IPS-15b (cell line): ENCODE measurements at regions not wholly inside any gene's neighbourhood (a gene's known extent, or its start where the extent isn't known, plus 50 kb on each side); places are given as distances from the start of the nearest gene placed in this dataset.
"Not testable (repeated sequence)": the region's sequence is repeated elsewhere in the genome, so short reads cannot be mapped to it uniquely, and the experiment has no call there.

ENCODE experiments used
- H3K27me3 ChIP-seq: one replicate; pipeline ENCODE4 v1.6.1; 2013; ENCODE audit warnings: low read length; ENCODE audit not compliant: control insufficient read depth, insufficient read depth
- H3K36me3 ChIP-seq: one replicate; pipeline ENCODE4 v1.6.1; 2013; ENCODE audit warnings: low read length; ENCODE audit not compliant: control insufficient read depth, insufficient read depth
- H3K4me1 ChIP-seq: one replicate; pipeline ENCODE4 v1.6.1; 2013; ENCODE audit warnings: mild to moderate bottlenecking, low read length; ENCODE audit not compliant: control insufficient read depth, insufficient read depth
- H3K4me3 ChIP-seq: one replicate; pipeline ENCODE4 v1.5.1; 2013; ENCODE audit warnings: low read depth, low read length
- H3K9ac ChIP-seq: one replicate; pipeline ENCODE4 v1.6.1; 2013; ENCODE audit warnings: low read depth, mild to moderate bottlenecking, low read length
- H3K9me3 ChIP-seq: one replicate; pipeline ENCODE4 v1.6.1; 2013; ENCODE audit warnings: mild to moderate bottlenecking, low read length; ENCODE audit not compliant: control insufficient read depth, insufficient read depth

GRCh38 chr5:152456815-152457443 lies 51.9 kb upstream of the NMUR2 start:
- H3K4me1 ChIP-seq: no peaks in the 10 kb centered on the region
- H3K9me3 ChIP-seq: no peaks in the 10 kb centered on the region
- H3K36me3 ChIP-seq: no peaks in the 10 kb centered on the region
- H3K27me3 ChIP-seq: no peaks in the 10 kb centered on the region
- H3K4me3 ChIP-seq: no peak overlapping the region
- H3K9ac ChIP-seq: no peak overlapping the region

- Histone ChIP-seq H3K9ac (no peak overlapping the region), H3K27me3 (no peaks in the 10 kb centered on the region), H3K9me3 (no peaks in the 10 kb centered on the region), H3K4me1 (no peaks in the 10 kb centered on the region), H3K4me3 (no peak overlapping the region), H3K36me3 (no peaks in the 10 kb centered on the region)
Observed at GRCh38 chr5:152462021-152462721, 57.1 kb upstream of the NMUR2 start.

DNA sequence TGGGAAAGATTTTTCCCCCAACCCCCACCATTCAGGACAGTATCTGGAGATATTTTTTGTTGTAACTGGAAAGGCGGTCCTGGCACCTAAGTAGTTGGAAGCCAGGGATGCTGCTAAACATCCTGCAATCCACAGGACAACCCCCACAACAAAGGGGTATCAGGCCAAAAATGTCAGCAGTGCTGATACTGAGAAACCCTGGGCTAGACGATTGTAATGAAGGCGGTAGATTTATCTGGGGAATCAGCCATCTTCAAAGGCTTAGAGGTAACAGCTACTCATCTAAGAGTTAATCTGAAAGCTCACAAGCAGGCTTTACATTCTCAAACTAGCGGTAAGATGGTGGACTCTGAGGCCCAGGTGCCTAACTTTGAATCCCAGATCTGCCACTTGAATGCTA lies 59.0 kb upstream of the NMUR2 start:
- Histone ChIP-seq H3K36me3 (no peaks in the 10 kb centered on the region), H3K27me3 (no peaks in the 10 kb centered on the region), H3K4me3 (no peak overlapping the region), H3K4me1 (no peaks in the 10 kb centered on the region), H3K9ac (no peak overlapping the region), H3K9me3 (no peaks in the 10 kb centered on the region)

- H3K4me1 ChIP-seq: no peaks in the 10 kb centered on the region
- no peaks in the 10 kb centered on the region for H3K36me3 ChIP-seq
- no peak overlapping the region for H3K9ac ChIP-seq
- no peaks in the 10 kb centered on the region for H3K27me3 ChIP-seq
- no peak overlapping the region for H3K4me3 ChIP-seq
- H3K9me3 ChIP-seq: no peaks in the 10 kb centered on the region
Observed at GRCh38 chr5:152465140-152465539, 60.1 kb upstream of the NMUR2 start.

- Histone ChIP-seq H3K9ac (no peak overlapping the region), H3K4me3 (no peak overlapping the region), H3K4me1 (peaks cover 3% of the 10 kb centered on the region)
Observed at GRCh38 chr5:152466085-152466745, 61.1 kb upstream of the NMUR2 start.

GRCh38 chr5:152470167-152470566 lies 65.1 kb upstream of the NMUR2 start:
- H3K4me1 ChIP-seq: peaks cover 3% of the 10 kb centered on the region
- H3K4me3 ChIP-seq: no peak overlapping the region
- H3K36me3 ChIP-seq: no peaks in the 10 kb centered on the region
- H3K9me3 ChIP-seq: no peaks in the 10 kb centered on the region
- no peaks in the 10 kb centered on the region for H3K27me3 ChIP-seq
- no peak overlapping the region for H3K9ac ChIP-seq

More at GRCh38 chr5:152466085-152466745, 61.1 kb upstream of the NMUR2 start:
- Histone ChIP-seq H3K27me3 (no peaks in the 10 kb centered on the region), H3K36me3 (no peaks in the 10 kb centered on the region), H3K9me3 (no peaks in the 10 kb centered on the region)

- Histone ChIP-seq H3K27me3 (no peaks in the 10 kb centered on the region), H3K9ac (no peak overlapping the region), H3K9me3 (no peaks in the 10 kb centered on the region), H3K36me3 (no peaks in the 10 kb centered on the region), H3K4me3 (no peak overlapping the region), H3K4me1 (peaks cover 3% of the 10 kb centered on the region)
Observed at GRCh38 chr5:152472083-152472482, 67.0 kb upstream of the NMUR2 start.

DNA sequence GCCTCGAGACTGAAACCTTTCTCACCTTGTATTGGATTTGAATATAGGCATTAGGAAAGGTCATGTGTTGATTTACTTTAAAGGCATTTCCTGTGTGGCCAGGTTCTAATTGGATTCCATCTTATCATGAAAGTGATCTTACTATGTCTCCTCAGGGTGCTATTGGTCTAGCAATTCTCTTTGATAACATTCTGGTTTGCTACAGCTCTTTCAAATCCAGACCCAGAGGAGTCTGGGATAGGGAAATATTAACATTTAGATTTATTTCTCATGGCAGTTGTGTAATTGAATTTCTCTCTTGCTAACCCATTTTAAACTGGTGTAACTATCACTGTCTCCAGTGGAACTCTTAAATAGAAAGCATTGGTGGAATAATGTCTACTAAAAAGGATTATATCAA lies 69.9 kb upstream of the NMUR2 start:
- Histone ChIP-seq H3K27me3 (no peaks in the 10 kb centered on the region), H3K9ac (no peak overlapping the region), H3K9me3 (no peaks in the 10 kb centered on the region), H3K4me3 (no peak overlapping the region), H3K4me1 (peaks cover 3% of the 10 kb centered on the region), H3K36me3 (no peaks in the 10 kb centered on the region)

DNA sequence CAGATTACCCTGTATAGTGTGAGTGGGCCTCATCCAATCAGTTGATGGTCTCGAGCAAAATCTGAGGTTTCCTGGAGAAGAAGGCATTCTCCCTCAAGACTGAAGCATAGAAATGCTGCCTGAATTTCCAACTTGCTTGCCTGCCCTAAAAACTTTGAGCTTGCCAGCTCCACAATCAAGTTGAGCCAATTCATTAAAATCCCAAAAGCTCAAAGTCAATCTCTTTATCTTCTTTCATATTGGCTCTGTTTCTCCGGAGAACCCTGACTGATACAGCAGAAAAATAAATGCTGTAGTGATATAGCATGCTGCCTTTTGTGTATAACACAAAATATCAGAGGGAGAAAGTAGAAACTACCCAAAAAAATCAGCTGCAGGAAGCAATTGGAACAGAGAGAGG lies 72.5 kb upstream of the NMUR2 start:
- no peak overlapping the region for H3K4me3 ChIP-seq
- H3K4me1 ChIP-seq: no peaks in the 10 kb centered on the region
- H3K27me3 ChIP-seq: no peaks in the 10 kb centered on the region
- no peaks in the 10 kb centered on the region for H3K36me3 ChIP-seq
- no peak overlapping the region for H3K9ac ChIP-seq
- no peaks in the 10 kb centered on the region for H3K9me3 ChIP-seq

DNA sequence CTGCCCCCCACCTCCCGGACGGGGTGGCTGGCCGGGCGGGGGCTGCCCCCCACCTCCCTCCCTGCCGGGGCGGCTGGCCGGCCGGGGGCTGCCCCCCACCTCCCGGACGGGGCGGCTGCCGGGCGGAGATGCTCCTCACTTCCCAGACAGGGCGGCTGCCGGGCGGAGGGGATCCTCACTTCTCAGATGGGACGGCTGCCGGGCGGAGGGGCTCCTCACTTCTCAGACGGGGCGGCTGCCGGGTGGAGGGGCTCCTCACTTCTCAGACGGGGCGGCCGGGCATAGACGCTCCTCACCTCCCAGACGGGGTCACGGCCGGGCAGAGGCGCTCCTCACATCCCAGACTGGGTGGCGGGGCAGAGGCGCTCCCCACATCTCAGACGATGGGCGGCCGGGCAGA lies 74.8 kb upstream of the NMUR2 start:
- H3K27me3 ChIP-seq, H3K4me3 ChIP-seq: not testable (repeated sequence)

DNA sequence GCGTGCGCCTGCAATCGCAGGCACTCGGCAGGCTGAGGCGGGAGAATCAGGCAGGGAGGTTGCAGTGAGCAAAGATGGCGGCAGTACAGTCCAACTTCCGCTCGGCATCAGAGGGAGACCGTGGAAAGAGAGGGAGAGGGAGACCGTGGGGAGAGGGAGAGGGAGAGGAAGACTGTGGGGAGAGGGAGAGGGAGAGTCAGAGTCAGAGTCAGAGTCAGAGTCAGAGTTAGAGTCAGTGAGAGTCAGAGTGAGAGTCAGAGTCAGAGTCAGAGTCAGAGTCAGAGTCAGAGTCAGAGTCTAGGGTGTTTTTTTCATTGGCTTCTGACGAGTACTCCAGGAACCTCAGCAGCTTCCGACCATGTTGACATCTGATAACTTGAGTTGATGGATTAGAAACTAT lies 75.6 kb upstream of the NMUR2 start:
- H3K9ac ChIP-seq, H3K36me3 ChIP-seq, H3K4me3 ChIP-seq, H3K27me3 ChIP-seq, H3K4me1 ChIP-seq, H3K9me3 ChIP-seq: not testable (repeated sequence)

More for the DNA sequence above, 74.8 kb upstream of the NMUR2 start:
- not testable (repeated sequence) for H3K9me3 ChIP-seq, H3K4me1 ChIP-seq, H3K9ac ChIP-seq, H3K36me3 ChIP-seq

DNA sequence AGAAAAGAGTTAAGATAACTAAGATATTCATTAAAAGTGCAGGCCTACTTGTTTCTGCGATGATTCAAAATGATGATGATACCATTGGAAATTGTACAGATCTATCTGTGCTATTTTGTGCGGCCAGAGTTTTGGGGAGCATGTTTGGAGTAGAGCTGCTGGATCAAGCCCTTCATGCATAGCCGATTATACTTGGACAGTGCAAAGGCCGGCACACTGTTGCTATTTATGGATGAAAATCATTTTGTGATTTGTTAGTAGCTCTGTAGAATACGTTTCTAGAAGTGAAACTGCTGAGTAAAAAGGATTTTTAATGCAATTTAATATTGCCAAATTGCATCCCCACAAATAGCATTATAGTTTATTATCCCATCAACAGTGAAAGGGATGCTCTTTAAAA lies 82.1 kb upstream of the NMUR2 start:
- H3K9ac ChIP-seq: no peak overlapping the region
- no peak overlapping the region for H3K4me3 ChIP-seq
- no peaks in the 10 kb centered on the region for H3K27me3 ChIP-seq
- no peaks in the 10 kb centered on the region for H3K9me3 ChIP-seq
- H3K4me1 ChIP-seq: no peaks in the 10 kb centered on the region
- H3K36me3 ChIP-seq: no peaks in the 10 kb centered on the region
